Activated T-cell treated with anti-CD3 and anti-CD28 coated beads, Interleukin-2, amount 50 U/mL, for 24 hours (primary cell): ENCODE measurements at regions not wholly inside any gene's neighbourhood (a gene's known extent, or its start where the extent isn't known, plus 50 kb on each side); places are given as distances from the start of the nearest gene placed in this dataset.

Experiments
- DNase-seq: peaks from one replicate; pipeline ENCODE4 v3.0.0-alpha.2; 2020
- H3K27ac Mint-ChIP-seq: 2 replicates; pipeline ENCODE4 v1.8.0; 2020; ENCODE audit warnings: mild to moderate bottlenecking, mixed read lengths
- H3K27me3 Mint-ChIP-seq: 2 replicates; pipeline ENCODE4 v1.8.0; 2020; ENCODE audit warnings: mixed read lengths
- H3K36me3 Mint-ChIP-seq: 2 replicates; pipeline ENCODE4 v1.8.0; 2020; ENCODE audit warnings: low read depth, mixed read lengths
- H3K4me1 Mint-ChIP-seq: 2 replicates; pipeline ENCODE4 v1.8.0; 2020; ENCODE audit warnings: low read depth, mixed read lengths
- H3K4me3 Mint-ChIP-seq: 2 replicates; pipeline ENCODE4 v1.8.0; 2020; ENCODE audit warnings: mild to moderate bottlenecking, moderate library complexity, mixed read lengths
- H3K9me3 Mint-ChIP-seq: 2 replicates; pipeline ENCODE4 v1.8.0; 2020; ENCODE audit warnings: mixed read lengths

- no peaks in the 10 kb centered on the region for H3K4me1 Mint-ChIP-seq
- H3K4me3 Mint-ChIP-seq = no peak overlapping the region
- H3K9me3 Mint-ChIP-seq = no peaks in the 10 kb centered on the region
- no peaks in the 10 kb centered on the region for H3K36me3 Mint-ChIP-seq
- peaks cover 3% of the 10 kb centered on the region for H3K27me3 Mint-ChIP-seq
- DNase-seq = no peak
- no peak overlapping the region for H3K27ac Mint-ChIP-seq
Observed at GRCh38 chr12:76611533-76611932, 52.0 kb upstream of the OSBPL8 start.

- Mint-ChIP-seq H3K4me3 (no peak overlapping the region), H3K27ac (no peak overlapping the region), H3K4me1 (no peaks in the 10 kb centered on the region), H3K9me3 (no peaks in the 10 kb centered on the region), H3K27me3 (no peaks in the 10 kb centered on the region), H3K36me3 (no peaks in the 10 kb centered on the region)
- no peak for DNase-seq
Observed at GRCh38 chr12:76614364-76614763, 54.8 kb upstream of the OSBPL8 start.

GRCh38 chr12:76618031-76618430 is 58.5 kb upstream of the OSBPL8 start:
- DNase-seq = no peak
- H3K4me3 Mint-ChIP-seq = no peak overlapping the region
- H3K9me3 Mint-ChIP-seq = no peaks in the 10 kb centered on the region
- no peaks in the 10 kb centered on the region for H3K27me3 Mint-ChIP-seq
- H3K4me1 Mint-ChIP-seq = peaks cover 4% of the 10 kb centered on the region
- no peaks in the 10 kb centered on the region for H3K36me3 Mint-ChIP-seq
- H3K27ac Mint-ChIP-seq = no peak overlapping the region

- Mint-ChIP-seq H3K36me3 (no peaks in the 10 kb centered on the region), H3K4me3 (no peak overlapping the region), H3K27me3 (no peaks in the 10 kb centered on the region), H3K27ac (no peak overlapping the region), H3K9me3 (no peaks in the 10 kb centered on the region), H3K4me1 (peaks cover 4% of the 10 kb centered on the region)
- DNase-seq = peak; percentile 69
Observed at GRCh38 chr12:76621582-76622024, 62.0 kb upstream of the OSBPL8 start.

GRCh38 chr12:76622351-76622750 is 62.8 kb upstream of the OSBPL8 start:
- DNase-seq = no peak
- no peaks in the 10 kb centered on the region for H3K27me3 Mint-ChIP-seq
- peaks cover 4% of the 10 kb centered on the region for H3K4me1 Mint-ChIP-seq
- no peak overlapping the region for H3K4me3 Mint-ChIP-seq
- no peak overlapping the region for H3K27ac Mint-ChIP-seq
- no peaks in the 10 kb centered on the region for H3K9me3 Mint-ChIP-seq
- no peaks in the 10 kb centered on the region for H3K36me3 Mint-ChIP-seq

- H3K9me3 Mint-ChIP-seq = no peaks in the 10 kb centered on the region
Observed at GRCh38 chr12:76622915-76623314, 63.3 kb upstream of the OSBPL8 start.

GRCh38 chr12:76623931-76624330 is 64.4 kb upstream of the OSBPL8 start:
- Mint-ChIP-seq H3K4me1 (peaks cover 4% of the 10 kb centered on the region), H3K36me3 (no peaks in the 10 kb centered on the region), H3K9me3 (no peaks in the 10 kb centered on the region), H3K4me3 (no peak overlapping the region), H3K27me3 (no peaks in the 10 kb centered on the region), H3K27ac (no peak overlapping the region)
- no peak for DNase-seq

More at GRCh38 chr12:76622915-76623314, 63.3 kb upstream of the OSBPL8 start:
- no peak for DNase-seq
- Mint-ChIP-seq H3K4me1 (peaks cover 4% of the 10 kb centered on the region), H3K27ac (no peak overlapping the region), H3K4me3 (no peak overlapping the region), H3K36me3 (no peaks in the 10 kb centered on the region), H3K27me3 (no peaks in the 10 kb centered on the region)

- Mint-ChIP-seq H3K27me3 (no peaks in the 10 kb centered on the region), H3K4me3 (no peak overlapping the region), H3K9me3 (no peaks in the 10 kb centered on the region), H3K4me1 (no peaks in the 10 kb centered on the region), H3K27ac (no peak overlapping the region), H3K36me3 (no peaks in the 10 kb centered on the region)
- DNase-seq = no peak
Observed at GRCh38 chr12:76627346-76628135, 68.0 kb upstream of the OSBPL8 start.

- no peak for DNase-seq
- no peaks in the 10 kb centered on the region for H3K27me3 Mint-ChIP-seq
- H3K27ac Mint-ChIP-seq = no peak overlapping the region
- H3K4me3 Mint-ChIP-seq = no peak overlapping the region
- H3K9me3 Mint-ChIP-seq = no peaks in the 10 kb centered on the region
- no peaks in the 10 kb centered on the region for H3K36me3 Mint-ChIP-seq
- no peaks in the 10 kb centered on the region for H3K4me1 Mint-ChIP-seq
Observed at GRCh38 chr12:76628745-76629144, 69.2 kb upstream of the OSBPL8 start.

GRCh38 chr12:76631741-76632140 is 72.2 kb upstream of the OSBPL8 start:
- H3K36me3 Mint-ChIP-seq = no peaks in the 10 kb centered on the region
- H3K27ac Mint-ChIP-seq = no peak overlapping the region
- H3K4me1 Mint-ChIP-seq = peaks cover 14% of the 10 kb centered on the region

GRCh38 chr12:76633415-76633814 is 73.8 kb upstream of the OSBPL8 start:
- DNase-seq = no peak
- Mint-ChIP-seq H3K27ac (no peak overlapping the region), H3K9me3 (no peaks in the 10 kb centered on the region), H3K27me3 (no peaks in the 10 kb centered on the region), H3K36me3 (no peaks in the 10 kb centered on the region), H3K4me3 (no peak overlapping the region), H3K4me1 (peaks cover 21% of the 10 kb centered on the region)

More at GRCh38 chr12:76631741-76632140, 72.2 kb upstream of the OSBPL8 start:
- Mint-ChIP-seq H3K27me3 (no peaks in the 10 kb centered on the region), H3K9me3 (no peaks in the 10 kb centered on the region), H3K4me3 (no peak overlapping the region)
- no peak for DNase-seq

GRCh38 chr12:76634133-76634532 is 74.6 kb upstream of the OSBPL8 start:
- Mint-ChIP-seq H3K27ac (no peak overlapping the region), H3K36me3 (no peaks in the 10 kb centered on the region), H3K9me3 (no peaks in the 10 kb centered on the region), H3K27me3 (no peaks in the 10 kb centered on the region), H3K4me3 (no peak overlapping the region), H3K4me1 (peaks cover 21% of the 10 kb centered on the region)
- no peak for DNase-seq

GRCh38 chr12:76636121-76636692 is 76.6 kb upstream of the OSBPL8 start:
- H3K4me1 Mint-ChIP-seq = peaks cover 21% of the 10 kb centered on the region
- no peak for DNase-seq
- no peak overlapping the region for H3K4me3 Mint-ChIP-seq
- H3K27ac Mint-ChIP-seq = peak overlapping the region; percentile 72
- H3K9me3 Mint-ChIP-seq = no peaks in the 10 kb centered on the region
- no peaks in the 10 kb centered on the region for H3K36me3 Mint-ChIP-seq
- no peaks in the 10 kb centered on the region for H3K27me3 Mint-ChIP-seq

GRCh38 chr12:76637807-76638206 is 78.2 kb upstream of the OSBPL8 start:
- no peaks in the 10 kb centered on the region for H3K9me3 Mint-ChIP-seq
- no peak for DNase-seq
- peaks cover 21% of the 10 kb centered on the region for H3K4me1 Mint-ChIP-seq
- no peak overlapping the region for H3K4me3 Mint-ChIP-seq
- H3K36me3 Mint-ChIP-seq = no peaks in the 10 kb centered on the region
- H3K27me3 Mint-ChIP-seq = no peaks in the 10 kb centered on the region
- no peak overlapping the region for H3K27ac Mint-ChIP-seq

- Mint-ChIP-seq H3K4me1 (peaks cover 16% of the 10 kb centered on the region), H3K4me3 (no peak overlapping the region), H3K27me3 (no peaks in the 10 kb centered on the region), H3K27ac (no peak overlapping the region), H3K9me3 (no peaks in the 10 kb centered on the region), H3K36me3 (no peaks in the 10 kb centered on the region)
- no peak for DNase-seq
Observed at GRCh38 chr12:76639646-76640045, 80.1 kb upstream of the OSBPL8 start.
